ENCODE measurements at regions not wholly inside any gene's neighbourhood (a gene's known extent, or its start where the extent isn't known, plus 50 kb on each side); places are given as distances from the start of the nearest gene placed in this dataset.

GRCh38 chr12:24561882-24562770, 386.8 kb downstream of the BCAT1 start:
- Mint-ChIP-seq H3K4me1 (ENCODE audit: low read depth) (peaks cover 29% of the 10 kb centered on the region), H3K36me3 (ENCODE audit: insufficient read depth) (no peaks in the 10 kb centered on the region), H3K9me3 (ENCODE audit: low read depth) (no peaks in the 10 kb centered on the region), H3K27ac (peak overlapping the region; percentile 96), H3K27me3 (peaks cover 19% of the 10 kb centered on the region), H3K4me3 (ENCODE audit: low read depth) (peak overlapping the region; percentile 95)
- DNase-seq (ENCODE audit: low spot score, unreplicated experiment) = peak; percentile 64
- TF ChIP-seq, protein P1, sequence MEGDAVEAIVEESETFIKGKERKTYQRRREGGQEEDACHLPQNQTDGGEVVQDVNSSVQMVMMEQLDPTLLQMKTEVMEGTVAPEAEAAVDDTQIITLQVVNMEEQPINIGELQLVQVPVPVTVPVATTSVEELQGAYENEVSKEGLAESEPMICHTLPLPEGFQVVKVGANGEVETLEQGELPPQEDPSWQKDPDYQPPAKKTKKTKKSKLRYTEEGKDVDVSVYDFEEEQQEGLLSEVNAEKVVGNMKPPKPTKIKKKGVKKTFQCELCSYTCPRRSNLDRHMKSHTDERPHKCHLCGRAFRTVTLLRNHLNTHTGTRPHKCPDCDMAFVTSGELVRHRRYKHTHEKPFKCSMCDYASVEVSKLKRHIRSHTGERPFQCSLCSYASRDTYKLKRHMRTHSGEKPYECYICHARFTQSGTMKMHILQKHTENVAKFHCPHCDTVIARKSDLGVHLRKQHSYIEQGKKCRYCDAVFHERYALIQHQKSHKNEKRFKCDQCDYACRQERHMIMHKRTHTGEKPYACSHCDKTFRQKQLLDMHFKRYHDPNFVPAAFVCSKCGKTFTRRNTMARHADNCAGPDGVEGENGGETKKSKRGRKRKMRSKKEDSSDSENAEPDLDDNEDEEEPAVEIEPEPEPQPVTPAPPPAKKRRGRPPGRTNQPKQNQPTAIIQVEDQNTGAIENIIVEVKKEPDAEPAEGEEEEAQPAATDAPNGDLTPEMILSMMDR (IDR thresholded peaks at IDR 0.05; ENCODE audit: unreplicated experiment) = no peak

DNA sequence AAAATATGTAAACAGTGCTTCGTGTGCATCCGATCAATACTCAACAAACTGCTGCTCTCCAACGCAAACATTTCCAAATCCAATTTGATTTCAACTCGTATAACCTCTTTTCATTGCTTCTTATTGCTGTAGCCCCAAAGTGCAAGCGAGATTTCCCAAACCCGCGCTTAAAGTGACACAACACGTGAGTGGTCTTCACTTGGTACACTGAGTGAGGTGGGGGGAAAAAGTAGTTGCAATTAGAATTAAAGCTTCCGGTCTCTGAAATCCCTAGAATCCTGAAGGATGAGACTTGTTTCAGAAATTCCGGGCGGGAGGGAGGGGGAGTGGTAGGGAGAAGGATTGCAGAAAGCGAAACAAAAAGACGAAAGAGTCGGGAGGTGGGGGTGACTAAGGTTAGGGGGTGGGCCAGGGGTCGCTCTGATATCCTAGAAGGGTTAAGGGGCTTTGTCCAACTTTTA, 387.5 kb downstream of the BCAT1 start:
- no peak for DNase-seq (ENCODE audit: low spot score, unreplicated experiment)
- peaks cover 29% of the 10 kb centered on the region for H3K4me1 Mint-ChIP-seq (ENCODE audit: low read depth)
- no peaks in the 10 kb centered on the region for H3K36me3 Mint-ChIP-seq (ENCODE audit: insufficient read depth)
- TF ChIP-seq, protein P1 (IDR thresholded peaks at IDR 0.05; ENCODE audit: unreplicated experiment) = peak; percentile 4
- H3K27ac Mint-ChIP-seq = peak overlapping the region; percentile 78
- H3K4me3 Mint-ChIP-seq (ENCODE audit: low read depth) = peak overlapping the region; percentile 95
- H3K9me3 Mint-ChIP-seq (ENCODE audit: low read depth) = peaks cover 3% of the 10 kb centered on the region
- peaks cover 19% of the 10 kb centered on the region for H3K27me3 Mint-ChIP-seq

GRCh38 chr12:24560831-24561271, 388.1 kb downstream of the BCAT1 start:
- TF ChIP-seq, protein P1 (IDR thresholded peaks at IDR 0.05; ENCODE audit: unreplicated experiment) = no peak
- DNase-seq (ENCODE audit: low spot score, unreplicated experiment) = no peak
- H3K36me3 Mint-ChIP-seq (ENCODE audit: insufficient read depth) = no peaks in the 10 kb centered on the region
- peaks cover 3% of the 10 kb centered on the region for H3K9me3 Mint-ChIP-seq (ENCODE audit: low read depth)
- peak overlapping the region; percentile 95 for H3K4me3 Mint-ChIP-seq (ENCODE audit: low read depth)
- H3K27me3 Mint-ChIP-seq = peaks cover 19% of the 10 kb centered on the region
- H3K27ac Mint-ChIP-seq = peak overlapping the region; percentile 78
- H3K4me1 Mint-ChIP-seq (ENCODE audit: low read depth) = peaks cover 29% of the 10 kb centered on the region

DNA sequence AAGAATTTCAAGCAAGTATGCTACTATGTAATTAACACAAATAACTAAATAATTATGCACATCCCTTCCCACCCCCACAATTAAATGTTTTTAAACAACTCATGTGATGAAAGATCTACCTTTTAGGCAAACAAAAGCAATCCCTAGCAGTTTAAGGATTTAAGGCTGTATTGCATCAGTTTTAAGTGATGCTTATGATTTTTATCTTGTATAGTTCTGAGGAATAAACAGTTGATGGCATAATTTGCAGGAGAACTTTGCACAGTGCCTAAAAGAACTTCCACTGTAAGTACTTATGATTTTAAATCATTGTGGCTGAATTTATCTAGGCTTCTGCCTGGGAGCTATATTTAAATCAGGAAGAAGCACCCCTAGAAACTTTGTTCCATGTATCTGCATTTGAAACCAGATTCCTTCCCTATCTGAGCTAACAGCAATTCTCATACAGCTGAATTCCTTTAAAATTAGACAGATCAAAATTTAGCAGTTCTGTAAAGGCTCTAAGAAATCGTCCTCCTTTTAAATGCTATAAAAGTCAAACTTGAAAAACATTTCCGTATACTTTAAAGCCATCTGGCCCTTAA, 388.6 kb downstream of the BCAT1 start:
- H3K36me3 Mint-ChIP-seq (ENCODE audit: insufficient read depth) = no peaks in the 10 kb centered on the region
- peak overlapping the region; percentile 95 for H3K4me3 Mint-ChIP-seq (ENCODE audit: low read depth)
- peaks cover 29% of the 10 kb centered on the region for H3K4me1 Mint-ChIP-seq (ENCODE audit: low read depth)
- peaks cover 3% of the 10 kb centered on the region for H3K9me3 Mint-ChIP-seq (ENCODE audit: low read depth)
- TF ChIP-seq, protein P1 (IDR thresholded peaks at IDR 0.05; ENCODE audit: unreplicated experiment) = no peak
- H3K27me3 Mint-ChIP-seq = peaks cover 16% of the 10 kb centered on the region
- H3K27ac Mint-ChIP-seq = no peak overlapping the region
- no peak for DNase-seq (ENCODE audit: low spot score, unreplicated experiment)

- Mint-ChIP-seq H3K9me3 (ENCODE audit: low read depth) (peaks cover 3% of the 10 kb centered on the region), H3K27me3 (peaks cover 18% of the 10 kb centered on the region), H3K4me3 (ENCODE audit: low read depth) (no peak overlapping the region), H3K27ac (no peak overlapping the region), H3K4me1 (ENCODE audit: low read depth) (peaks cover 20% of the 10 kb centered on the region), H3K36me3 (ENCODE audit: insufficient read depth) (no peaks in the 10 kb centered on the region)
- no peak for DNase-seq (ENCODE audit: low spot score, unreplicated experiment)
- TF ChIP-seq, protein P1 (IDR thresholded peaks at IDR 0.05; ENCODE audit: unreplicated experiment) = no peak
Observed at GRCh38 chr12:24557738-24558137, 391.2 kb downstream of the BCAT1 start.
